HL-60 (cell line): ENCODE measurements at regions not wholly inside any gene's neighbourhood (a gene's known extent, or its start where the extent isn't known, plus 50 kb on each side); places are given as distances from the start of the nearest gene placed in this dataset.

ENCODE experiments used
- CTCF ChIP-seq: IDR thresholded peaks from one replicate; pipeline ENCODE4 v1.5.1; 2011; ENCODE audit warnings: low read length, control low read depth, inconsistent platforms; ENCODE audit not compliant: insufficient read depth
- POLR2AphosphoS5 ChIP-seq: IDR thresholded peaks from 2 replicates; pipeline ENCODE4 v1.6.1; 2012; ENCODE audit warnings: low read depth

GRCh38 chr3:64295594-64295993 is 70.3 kb upstream of the PRICKLE2 start:
- TF ChIP-seq CTCF (no peak), POLR2AphosphoS5 (no peak)
